ENCODE measurements at regions not wholly inside any gene's neighbourhood (a gene's known extent, or its start where the extent isn't known, plus 50 kb on each side); places are given as distances from the start of the nearest gene placed in this dataset.
"Not testable (repeated sequence)": the region's sequence is repeated elsewhere in the genome, so short reads cannot be mapped to it uniquely, and the experiment has no call there.

DNA sequence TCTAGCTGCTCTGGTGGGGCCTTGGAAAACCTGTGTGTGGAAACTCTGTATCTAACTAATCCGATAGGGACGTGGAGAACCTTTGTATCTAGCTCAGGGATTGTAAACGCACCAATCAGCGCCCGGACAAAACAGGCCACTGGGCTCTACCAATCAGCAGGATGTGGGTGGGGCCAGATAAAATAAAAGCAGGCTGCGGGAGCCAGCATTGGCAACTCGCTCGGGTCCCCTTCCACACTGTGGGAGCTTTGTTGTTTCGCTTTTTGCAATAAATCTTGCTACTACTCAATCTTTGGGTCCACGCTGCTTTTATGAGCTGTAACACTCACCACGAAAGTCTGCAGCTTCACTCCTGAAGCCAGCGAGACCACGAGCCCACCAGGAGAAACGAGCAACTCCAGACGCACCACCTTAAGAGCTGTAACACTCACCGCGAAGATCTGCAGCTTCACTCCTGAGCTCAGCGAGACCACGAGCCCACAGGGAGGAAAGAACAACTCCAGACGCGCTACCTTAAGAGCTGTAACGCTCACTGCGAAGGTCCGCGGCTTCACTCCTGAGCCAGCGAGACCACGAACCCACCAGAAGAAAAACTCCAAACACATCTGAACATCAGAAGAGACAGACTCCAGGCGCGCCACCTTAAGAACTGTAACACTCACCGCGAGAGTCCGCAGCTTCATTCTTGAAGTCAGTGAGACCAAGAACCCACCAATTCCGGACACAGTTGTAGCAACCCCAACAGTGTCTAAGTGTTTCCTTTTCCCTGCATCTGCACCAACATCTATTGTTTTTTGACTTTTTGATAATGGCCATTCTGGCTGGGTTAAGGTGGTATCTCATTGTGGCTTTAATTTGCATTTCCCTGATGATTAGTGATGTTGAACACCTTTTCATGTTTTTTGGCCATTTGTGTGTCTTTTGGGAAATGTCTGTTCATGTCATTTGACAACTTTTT is 92.2 kb upstream of the ITGB1 start:
- TF ChIP-seq, protein P1, sequence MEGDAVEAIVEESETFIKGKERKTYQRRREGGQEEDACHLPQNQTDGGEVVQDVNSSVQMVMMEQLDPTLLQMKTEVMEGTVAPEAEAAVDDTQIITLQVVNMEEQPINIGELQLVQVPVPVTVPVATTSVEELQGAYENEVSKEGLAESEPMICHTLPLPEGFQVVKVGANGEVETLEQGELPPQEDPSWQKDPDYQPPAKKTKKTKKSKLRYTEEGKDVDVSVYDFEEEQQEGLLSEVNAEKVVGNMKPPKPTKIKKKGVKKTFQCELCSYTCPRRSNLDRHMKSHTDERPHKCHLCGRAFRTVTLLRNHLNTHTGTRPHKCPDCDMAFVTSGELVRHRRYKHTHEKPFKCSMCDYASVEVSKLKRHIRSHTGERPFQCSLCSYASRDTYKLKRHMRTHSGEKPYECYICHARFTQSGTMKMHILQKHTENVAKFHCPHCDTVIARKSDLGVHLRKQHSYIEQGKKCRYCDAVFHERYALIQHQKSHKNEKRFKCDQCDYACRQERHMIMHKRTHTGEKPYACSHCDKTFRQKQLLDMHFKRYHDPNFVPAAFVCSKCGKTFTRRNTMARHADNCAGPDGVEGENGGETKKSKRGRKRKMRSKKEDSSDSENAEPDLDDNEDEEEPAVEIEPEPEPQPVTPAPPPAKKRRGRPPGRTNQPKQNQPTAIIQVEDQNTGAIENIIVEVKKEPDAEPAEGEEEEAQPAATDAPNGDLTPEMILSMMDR (conservative IDR thresholded peaks at IDR 0.05; ENCODE audit: low read depth, low read length), result not testable (repeated sequence)
- TF ChIP-seq EZH2phosphoT487 (IDR thresholded peaks at IDR 0.05; ENCODE audit: borderline replicate concordance, low read length), result not testable (repeated sequence)
